AG10803 (cell line): ENCODE measurements at regions not wholly inside any gene's neighbourhood (a gene's known extent, or its start where the extent isn't known, plus 50 kb on each side); places are given as distances from the start of the nearest gene placed in this dataset.

Experiments used
- DNase-seq: peaks from one replicate; pipeline ENCODE4 v3.0.0; 2010; ENCODE audit warnings: low read depth
- H3K4me3 ChIP-seq: 2 replicates; pipeline ENCODE4 v1.5.1; 2011; ENCODE audit warnings: mild to moderate bottlenecking, low read length, control low read depth
- CTCF ChIP-seq: conservative IDR thresholded peaks from 2 replicates; pipeline ENCODE4 v1.5.1; 2011; ENCODE audit warnings: mild to moderate bottlenecking, low read length, control low read depth, inconsistent platforms

GRCh38 chr22:44378380-44378779, 65.6 kb upstream of the SHISAL1 start:
- no peak for TF ChIP-seq CTCF
- DNase-seq: no peak
- no peak overlapping the region for H3K4me3 ChIP-seq

GRCh38 chr22:44375451-44375850, 62.7 kb upstream of the SHISAL1 start:
- DNase-seq: no peak
- H3K4me3 ChIP-seq: no peak overlapping the region
- no peak for TF ChIP-seq CTCF

GRCh38 chr22:44373234-44373633, 60.5 kb upstream of the SHISAL1 start:
- H3K4me3 ChIP-seq: no peak overlapping the region
- no peak for DNase-seq
- no peak for TF ChIP-seq CTCF

- TF ChIP-seq CTCF: no peak
- no peak overlapping the region for H3K4me3 ChIP-seq
- DNase-seq: no peak
Observed at GRCh38 chr22:44372611-44373010, 59.9 kb upstream of the SHISAL1 start.

- no peak for DNase-seq
- no peak overlapping the region for H3K4me3 ChIP-seq
- no peak for TF ChIP-seq CTCF
Observed at GRCh38 chr22:44371741-44372525, 59.2 kb upstream of the SHISAL1 start.

- no peak overlapping the region for H3K4me3 ChIP-seq
- peak; percentile 36 for DNase-seq
- no peak for TF ChIP-seq CTCF
Observed at GRCh38 chr22:44369916-44370801, 57.4 kb upstream of the SHISAL1 start.
